MCF 10A (cell line): ENCODE measurements at regions not wholly inside any gene's neighbourhood (a gene's known extent, or its start where the extent isn't known, plus 50 kb on each side); places are given as distances from the start of the nearest gene placed in this dataset.

Source experiments
- BruUV-seq: library from RNA; stranded (reverse); fragments of 400-500 nt; replicated peaks from 2 replicates; lab custom pipeline; 2021; lab: Mats Ljungman, UMichigan
- CTCF ChIA-PET: fragments of 300-600 bp; sonication (Branson Sonifier 250); formaldehyde crosslinking; extraction: SDS; loops from one replicate; lab custom pipeline; 2021; ENCODE audit warnings: antibody characterized with exemption, inconsistent platforms; lab: Yijun Ruan, JAX
- POLR2A ChIA-PET: fragments of 300-600, 350-650 bp; sonication (Branson Sonifier 250); formaldehyde crosslinking; extraction: SDS; loops from one replicate; lab custom pipeline; 2020; ENCODE audit warnings: antibody characterized with exemption, inconsistent platforms; lab: Yijun Ruan, JAX
- DNase-seq: peaks from one replicate; pipeline ENCODE4 v3.0.0-alpha.2; 2018; ENCODE audit not compliant: unreplicated experiment
- H3K27ac Mint-ChIP-seq: one replicate; pipeline ENCODE4 v1.8.0; 2022; ENCODE audit warnings: mild to moderate bottlenecking, low read depth, mixed read lengths; ENCODE audit not compliant: unreplicated experiment
- H3K27me3 Mint-ChIP-seq: one replicate; pipeline ENCODE4 v1.8.0; 2022; ENCODE audit warnings: mixed read lengths; ENCODE audit not compliant: insufficient read depth, unreplicated experiment
- H3K36me3 Mint-ChIP-seq: one replicate; pipeline ENCODE4 v1.8.0; 2022; ENCODE audit warnings: mild to moderate bottlenecking, moderate library complexity, mixed read lengths; ENCODE audit not compliant: insufficient read depth, unreplicated experiment
- H3K4me1 Mint-ChIP-seq: one replicate; pipeline ENCODE4 v1.8.0; 2022; ENCODE audit warnings: mixed read lengths; ENCODE audit not compliant: insufficient read depth, unreplicated experiment
- H3K4me3 Mint-ChIP-seq: one replicate; pipeline ENCODE4 v1.8.0; 2022; ENCODE audit warnings: mild to moderate bottlenecking, moderate library complexity, mixed read lengths; ENCODE audit not compliant: unreplicated experiment
- H3K9me3 Mint-ChIP-seq: one replicate; pipeline ENCODE4 v1.8.0; 2022; ENCODE audit warnings: mixed read lengths; ENCODE audit not compliant: unreplicated experiment
- intact Hi-C: fragments of 100-400 bp; cut with micrococcal nuclease; formaldehyde crosslinking; loops from 2 replicates; pipeline ENCODE4 v1.14.1; 2022
- TF ChIP-seq, protein P1 (sequence below): fragments of 200-600 bp; IDR thresholded peaks from one replicate; pipeline ENCODE4 v1.8.0; 2022; ENCODE audit warnings: antibody characterized with exemption, mild to moderate bottlenecking; ENCODE audit not compliant: unreplicated experiment

GRCh38 chr7:21123586-21123985, 304.3 kb upstream of the SP4 start:
- H3K4me1 Mint-ChIP-seq = peaks cover 7% of the 10 kb centered on the region
- no peak overlapping the region for H3K4me3 Mint-ChIP-seq
- intact Hi-C loops = no loop called here
- BruUV-seq = no TSS peak
- H3K9me3 Mint-ChIP-seq = no peaks in the 10 kb centered on the region
- CTCF ChIA-PET = interaction anchor here (0.6 kb wide), 1 partner anchor 25 kb away, joined by 3 read pairs; no protein-coding TSS in a partner anchor
- no peaks in the 10 kb centered on the region for H3K27me3 Mint-ChIP-seq
- POLR2A ChIA-PET = interaction anchor here (0.5 to 1.1 kb wide), 3 partner anchors 113 to 338 kb away, joined by 3 read pairs; no protein-coding TSS in a partner anchor
- H3K27ac Mint-ChIP-seq = no peak overlapping the region
- no peaks in the 10 kb centered on the region for H3K36me3 Mint-ChIP-seq
- TF ChIP-seq, protein P1, sequence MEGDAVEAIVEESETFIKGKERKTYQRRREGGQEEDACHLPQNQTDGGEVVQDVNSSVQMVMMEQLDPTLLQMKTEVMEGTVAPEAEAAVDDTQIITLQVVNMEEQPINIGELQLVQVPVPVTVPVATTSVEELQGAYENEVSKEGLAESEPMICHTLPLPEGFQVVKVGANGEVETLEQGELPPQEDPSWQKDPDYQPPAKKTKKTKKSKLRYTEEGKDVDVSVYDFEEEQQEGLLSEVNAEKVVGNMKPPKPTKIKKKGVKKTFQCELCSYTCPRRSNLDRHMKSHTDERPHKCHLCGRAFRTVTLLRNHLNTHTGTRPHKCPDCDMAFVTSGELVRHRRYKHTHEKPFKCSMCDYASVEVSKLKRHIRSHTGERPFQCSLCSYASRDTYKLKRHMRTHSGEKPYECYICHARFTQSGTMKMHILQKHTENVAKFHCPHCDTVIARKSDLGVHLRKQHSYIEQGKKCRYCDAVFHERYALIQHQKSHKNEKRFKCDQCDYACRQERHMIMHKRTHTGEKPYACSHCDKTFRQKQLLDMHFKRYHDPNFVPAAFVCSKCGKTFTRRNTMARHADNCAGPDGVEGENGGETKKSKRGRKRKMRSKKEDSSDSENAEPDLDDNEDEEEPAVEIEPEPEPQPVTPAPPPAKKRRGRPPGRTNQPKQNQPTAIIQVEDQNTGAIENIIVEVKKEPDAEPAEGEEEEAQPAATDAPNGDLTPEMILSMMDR = no peak
- no peak for DNase-seq

DNA sequence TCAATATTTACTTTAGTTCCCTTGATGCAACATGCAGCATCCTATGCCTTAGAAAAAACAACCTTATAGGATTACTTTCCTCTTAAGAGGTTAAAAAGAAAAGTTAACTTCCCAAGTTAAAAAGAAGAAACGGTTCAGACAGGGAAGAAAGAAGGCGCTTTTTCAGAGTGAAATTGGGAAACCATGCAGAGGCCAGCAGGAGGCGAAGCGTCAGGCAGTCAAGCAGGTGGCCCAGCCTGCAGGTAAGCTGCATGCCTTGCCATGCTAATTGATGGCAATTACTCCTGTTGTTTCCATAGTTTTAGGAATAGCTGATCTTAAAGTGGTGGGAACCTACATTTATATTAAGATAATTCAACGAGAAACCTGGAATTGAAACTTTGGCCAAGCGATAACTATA, 302.6 kb upstream of the SP4 start:
- Mint-ChIP-seq H3K9me3 (no peaks in the 10 kb centered on the region), H3K36me3 (no peaks in the 10 kb centered on the region), H3K27ac (no peak overlapping the region), H3K4me1 (peaks cover 14% of the 10 kb centered on the region), H3K27me3 (no peaks in the 10 kb centered on the region), H3K4me3 (no peak overlapping the region)
- ChIA-PET POLR2A (no interaction called here), CTCF (interaction anchor here (0.7 to 1.2 kb wide), 4 partner anchors 9 to 213 kb away, joined by 3 read pairs; no protein-coding TSS in a partner anchor)
- BruUV-seq = no TSS peak
- no peak for DNase-seq
- intact Hi-C loops = no loop called here
- TF ChIP-seq, protein P1 = no peak

DNA sequence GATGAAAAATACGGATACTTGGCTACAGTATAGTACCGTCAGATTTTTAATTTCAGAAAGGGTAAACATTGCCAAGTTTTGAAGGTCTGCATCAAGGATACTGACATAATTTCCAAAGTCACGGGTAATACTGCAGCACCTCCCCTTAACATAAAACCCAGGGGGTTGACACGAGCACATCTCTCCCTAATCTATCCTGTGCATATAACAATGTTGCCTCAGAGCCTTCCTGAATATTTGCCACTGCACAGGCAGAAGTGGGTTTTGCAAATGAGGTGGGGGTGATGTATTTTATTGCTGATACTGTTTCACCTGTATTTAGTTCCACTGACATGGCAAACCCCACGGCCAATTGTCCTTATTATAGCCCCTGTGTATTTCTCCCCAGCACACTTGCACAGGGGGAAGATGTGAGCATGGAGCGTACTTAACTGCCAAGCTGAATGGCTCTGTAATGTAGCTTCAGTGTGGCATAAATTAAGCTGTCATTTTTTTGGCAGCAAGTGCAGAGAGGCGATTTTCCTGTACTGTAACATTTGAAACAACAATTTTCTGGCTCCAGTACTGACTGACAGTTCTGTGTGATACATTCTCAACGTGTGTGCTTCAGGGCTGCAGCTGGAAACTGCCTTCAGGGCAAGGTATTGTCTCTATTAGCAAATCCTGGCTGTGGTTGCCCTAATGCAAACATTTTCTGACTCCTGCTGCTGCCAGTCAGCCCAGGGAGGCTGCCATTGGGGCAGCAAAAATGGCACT, 299.6 kb upstream of the SP4 start:
- intact Hi-C loops = no loop called here
- no TSS peak for BruUV-seq
- no peaks in the 10 kb centered on the region for H3K9me3 Mint-ChIP-seq
- H3K27ac Mint-ChIP-seq = no peak overlapping the region
- H3K36me3 Mint-ChIP-seq = no peaks in the 10 kb centered on the region
- peaks cover 14% of the 10 kb centered on the region for H3K4me1 Mint-ChIP-seq
- no peaks in the 10 kb centered on the region for H3K27me3 Mint-ChIP-seq
- no peak overlapping the region for H3K4me3 Mint-ChIP-seq
- ChIA-PET CTCF (interaction anchor here (1.0 kb wide), 1 partner anchor 126 kb away, joined by 7 read pairs; no protein-coding TSS in a partner anchor), POLR2A (interaction anchor here (0.8 to 1.8 kb wide), 3 partner anchors 12 to 130 kb away, joined by 3 to 6 read pairs (median 3); no protein-coding TSS in a partner anchor)
- DNase-seq = peak; percentile 65
- TF ChIP-seq, protein P1 = no peak

DNA sequence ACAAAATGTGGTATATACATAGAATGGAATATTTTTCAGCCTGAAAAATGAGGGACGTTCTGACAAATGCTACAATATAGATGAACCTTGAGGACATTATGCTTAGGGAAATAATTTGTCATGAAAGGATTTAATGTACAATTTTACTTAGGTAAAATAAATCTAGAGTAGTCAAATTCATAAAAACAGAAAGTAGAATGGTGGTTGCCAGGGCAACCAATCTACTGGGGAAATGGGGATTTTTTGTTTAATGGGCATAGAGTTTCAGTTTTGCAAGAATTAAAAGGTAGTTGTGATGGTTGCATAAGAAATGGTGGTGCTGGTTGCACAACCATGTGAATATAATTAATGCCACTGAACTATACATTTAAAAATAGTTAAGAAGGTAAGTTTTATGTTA, 296.0 kb upstream of the SP4 start:
- POLR2A ChIA-PET = no interaction called here
- no peak overlapping the region for H3K27ac Mint-ChIP-seq
- CTCF ChIA-PET = no interaction called here
- H3K27me3 Mint-ChIP-seq = no peaks in the 10 kb centered on the region
- H3K4me1 Mint-ChIP-seq = peaks cover 14% of the 10 kb centered on the region
- H3K9me3 Mint-ChIP-seq = no peaks in the 10 kb centered on the region
- TF ChIP-seq, protein P1 = no peak
- no peaks in the 10 kb centered on the region for H3K36me3 Mint-ChIP-seq
- H3K4me3 Mint-ChIP-seq = no peak overlapping the region
- BruUV-seq = no TSS peak
- DNase-seq = peak; percentile 14
- intact Hi-C loops = no loop called here
